Coronary artery (tissue), 2 donors: ENCODE measurements at regions not wholly inside any gene's neighbourhood (a gene's known extent, or its start where the extent isn't known, plus 50 kb on each side); places are given as distances from the start of the nearest gene placed in this dataset.
"Not testable (repeated sequence)": the region's sequence is repeated elsewhere in the genome, so short reads cannot be mapped to it uniquely, and the experiment has no call there.

Experiments used
- DNase-seq: peaks from one replicate; pipeline ENCODE4 v3.0.0-alpha.2; 2017; ENCODE audit warnings: low spot score
- H3K27ac ChIP-seq, 2 donors: fragments of 200-600 bp; sonication (generic); one replicate each; pipeline ENCODE4 v1.5.1; 2016 to 2019
- H3K4me3 ChIP-seq: fragments of 200-600 bp; sonication (generic); 2 replicates; pipeline ENCODE4 v1.5.1; 2016; ENCODE audit warnings: mild to moderate bottlenecking, moderate library complexity
- TF ChIP-seq, protein P1 (sequence below): fragments of 200-600 bp; sonication (generic); IDR thresholded peaks from one replicate; pipeline ENCODE4 v1.5.1; 2019; ENCODE audit warnings: antibody characterized with exemption

DNA sequence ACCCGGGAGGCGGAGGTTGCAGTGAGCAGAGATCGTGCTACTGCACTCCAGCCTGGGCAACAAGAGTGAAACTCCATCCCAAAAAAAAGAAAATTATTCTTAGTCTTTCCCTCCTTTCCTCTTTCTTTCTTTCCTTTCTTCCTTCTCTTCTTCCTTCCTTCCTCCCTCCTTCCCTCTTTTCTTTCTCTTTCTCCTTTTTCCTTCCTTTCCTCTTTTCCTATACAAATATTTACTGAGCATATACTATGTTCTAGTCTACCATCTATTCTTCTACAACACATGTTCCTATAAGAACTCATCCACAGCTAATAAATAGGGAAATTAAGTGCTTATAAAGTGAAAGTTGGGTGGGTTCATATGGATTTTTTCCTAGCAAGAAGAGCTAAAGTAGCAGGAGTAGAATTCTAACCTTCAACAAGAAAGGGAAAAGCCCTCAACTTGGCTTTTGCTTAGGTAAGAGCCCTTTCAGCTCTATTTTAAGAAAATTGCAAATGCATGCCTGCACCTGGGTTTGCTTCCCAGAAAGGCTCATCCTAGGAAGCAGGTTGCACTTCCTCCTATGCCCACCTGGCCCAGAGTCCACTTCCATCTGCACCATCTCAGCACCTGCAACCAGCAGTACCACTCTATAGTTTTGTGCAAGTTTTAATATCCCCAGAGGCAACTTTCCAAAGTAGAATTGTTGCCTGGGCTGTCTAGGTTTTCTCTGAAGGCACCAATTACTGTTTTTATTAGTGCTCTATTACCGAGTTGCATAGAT is 122.0 kb upstream of the CCND2 start:
- no peak for DNase-seq
- TF ChIP-seq, protein P1, sequence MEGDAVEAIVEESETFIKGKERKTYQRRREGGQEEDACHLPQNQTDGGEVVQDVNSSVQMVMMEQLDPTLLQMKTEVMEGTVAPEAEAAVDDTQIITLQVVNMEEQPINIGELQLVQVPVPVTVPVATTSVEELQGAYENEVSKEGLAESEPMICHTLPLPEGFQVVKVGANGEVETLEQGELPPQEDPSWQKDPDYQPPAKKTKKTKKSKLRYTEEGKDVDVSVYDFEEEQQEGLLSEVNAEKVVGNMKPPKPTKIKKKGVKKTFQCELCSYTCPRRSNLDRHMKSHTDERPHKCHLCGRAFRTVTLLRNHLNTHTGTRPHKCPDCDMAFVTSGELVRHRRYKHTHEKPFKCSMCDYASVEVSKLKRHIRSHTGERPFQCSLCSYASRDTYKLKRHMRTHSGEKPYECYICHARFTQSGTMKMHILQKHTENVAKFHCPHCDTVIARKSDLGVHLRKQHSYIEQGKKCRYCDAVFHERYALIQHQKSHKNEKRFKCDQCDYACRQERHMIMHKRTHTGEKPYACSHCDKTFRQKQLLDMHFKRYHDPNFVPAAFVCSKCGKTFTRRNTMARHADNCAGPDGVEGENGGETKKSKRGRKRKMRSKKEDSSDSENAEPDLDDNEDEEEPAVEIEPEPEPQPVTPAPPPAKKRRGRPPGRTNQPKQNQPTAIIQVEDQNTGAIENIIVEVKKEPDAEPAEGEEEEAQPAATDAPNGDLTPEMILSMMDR: no peak
- H3K4me3 ChIP-seq: no peak overlapping the region
- H3K27ac ChIP-seq: no peak overlapping the region

DNA sequence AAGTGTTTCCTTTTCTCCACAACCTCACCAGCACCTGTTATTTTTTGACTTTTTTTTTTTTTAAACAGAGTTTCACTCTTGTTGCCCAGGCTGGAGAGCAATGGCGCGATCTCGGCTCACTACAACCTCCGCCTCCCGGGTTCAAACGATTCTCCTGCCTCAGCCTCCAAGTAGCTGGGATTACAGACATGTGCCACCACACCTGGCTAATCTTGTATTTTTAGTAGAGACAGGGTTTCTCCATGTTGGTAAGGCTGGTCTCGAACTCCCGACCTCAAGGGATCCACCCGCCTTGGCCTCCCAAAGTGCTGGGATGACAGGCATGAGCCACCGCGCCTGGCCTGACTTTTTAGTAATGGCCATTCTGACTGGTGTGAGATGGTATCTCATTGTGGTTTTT is 123.2 kb upstream of the CCND2 start:
- not testable (repeated sequence) for H3K27ac ChIP-seq, H3K4me3 ChIP-seq, DNase-seq

DNA sequence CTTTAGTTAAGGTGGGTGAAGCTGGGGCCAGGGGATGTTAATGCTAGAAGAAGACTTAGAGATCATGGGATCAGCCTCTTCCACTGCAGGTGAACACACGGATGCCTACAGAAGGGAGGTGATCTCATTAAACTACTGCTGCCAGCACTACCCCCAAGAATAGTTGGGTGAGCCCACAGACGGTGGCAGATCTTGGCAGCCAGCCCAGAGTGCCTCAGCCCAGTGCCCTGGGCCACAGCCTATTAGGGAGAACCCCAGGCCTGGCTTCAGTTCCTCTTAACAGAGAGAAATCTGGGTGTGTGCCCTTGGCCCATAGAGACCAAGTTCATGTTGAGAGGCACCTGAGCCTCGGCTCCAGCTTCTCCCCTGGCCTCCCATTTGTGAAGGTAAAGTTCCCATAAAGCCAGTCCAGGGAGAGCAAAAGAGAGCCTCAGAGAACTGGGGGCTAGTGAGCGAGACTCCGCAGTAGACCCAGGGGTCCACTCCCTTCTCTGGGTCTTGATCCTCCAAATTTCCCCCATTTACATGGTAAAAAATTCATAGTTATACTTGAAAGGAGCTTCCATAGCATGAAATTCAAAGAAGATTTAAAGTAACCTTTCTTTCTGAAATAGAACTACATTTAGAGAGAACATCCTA is 125.0 kb upstream of the CCND2 start:
- no peak overlapping the region for H3K4me3 ChIP-seq
- TF ChIP-seq, protein P1: no peak
- no peak overlapping the region for H3K27ac ChIP-seq
- peak; percentile 58 for DNase-seq

DNA sequence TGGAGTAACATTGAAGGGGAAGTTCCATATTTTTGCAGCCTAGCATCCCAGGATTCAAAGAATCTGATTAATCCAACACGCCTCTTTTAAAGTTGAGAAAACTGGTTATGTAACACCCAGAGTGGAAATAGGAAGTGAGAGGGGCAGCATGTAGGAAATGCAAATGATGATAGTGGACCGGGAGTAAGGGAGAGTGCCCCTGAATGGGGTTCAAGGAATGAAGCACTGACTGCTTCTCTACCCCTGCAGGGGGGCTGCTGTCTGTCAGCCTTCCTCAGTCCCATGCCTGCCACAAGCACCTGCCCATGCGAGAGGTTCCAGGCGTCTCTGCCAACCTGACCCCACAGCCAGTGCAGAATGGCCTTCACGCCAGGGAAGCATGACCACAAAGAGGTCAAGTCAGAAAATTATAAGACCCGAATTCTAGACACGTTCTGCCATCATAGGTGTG is 126.5 kb upstream of the CCND2 start:
- H3K27ac ChIP-seq: no peak overlapping the region
- TF ChIP-seq, protein P1: no peak
- DNase-seq: peak; percentile 40
- H3K4me3 ChIP-seq: no peak overlapping the region

DNA sequence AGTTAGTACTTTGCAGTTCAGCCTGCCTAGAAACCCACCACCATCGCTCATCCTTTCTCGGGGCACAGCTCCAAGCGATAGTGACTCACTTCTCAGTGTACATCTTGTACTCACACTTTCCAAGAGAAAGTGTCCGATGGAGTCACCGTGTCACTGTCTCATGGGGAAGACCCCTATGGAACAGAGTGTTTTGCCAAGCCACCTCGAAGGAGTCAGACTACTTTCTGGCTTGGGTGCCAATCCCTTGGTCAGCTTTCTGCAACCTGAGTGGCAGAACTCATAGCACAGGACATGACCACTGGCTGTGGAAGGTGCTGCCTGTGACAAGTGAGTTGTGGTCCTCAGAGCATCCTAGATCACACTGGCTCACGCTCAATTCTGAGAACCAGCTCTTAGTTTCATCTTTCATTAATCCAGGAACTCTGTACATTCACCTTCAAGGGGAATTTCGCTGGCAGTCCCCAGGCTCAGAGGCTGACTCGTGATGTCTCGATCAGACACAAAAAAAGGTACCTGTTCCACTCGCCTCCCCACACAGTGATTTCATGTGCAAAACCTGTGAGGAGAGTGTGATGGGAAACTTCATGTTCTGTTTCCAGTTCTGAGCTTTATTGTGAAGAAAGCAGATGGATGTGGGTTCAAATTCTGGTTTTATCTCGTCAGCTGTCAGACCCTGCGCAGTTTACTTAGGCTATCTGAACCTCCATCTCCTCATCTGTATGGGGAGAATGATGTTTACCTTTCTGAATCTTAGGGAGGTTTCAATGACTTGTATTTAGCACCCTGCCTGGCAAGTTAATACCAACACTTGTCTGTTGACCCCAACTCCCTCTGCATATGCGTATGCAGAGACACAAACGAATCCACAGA is 127.3 kb upstream of the CCND2 start:
- Histone ChIP-seq H3K4me3 (no peak overlapping the region), H3K27ac (no peak overlapping the region)
- TF ChIP-seq, protein P1: no peak
- DNase-seq: peak; percentile 49

DNA sequence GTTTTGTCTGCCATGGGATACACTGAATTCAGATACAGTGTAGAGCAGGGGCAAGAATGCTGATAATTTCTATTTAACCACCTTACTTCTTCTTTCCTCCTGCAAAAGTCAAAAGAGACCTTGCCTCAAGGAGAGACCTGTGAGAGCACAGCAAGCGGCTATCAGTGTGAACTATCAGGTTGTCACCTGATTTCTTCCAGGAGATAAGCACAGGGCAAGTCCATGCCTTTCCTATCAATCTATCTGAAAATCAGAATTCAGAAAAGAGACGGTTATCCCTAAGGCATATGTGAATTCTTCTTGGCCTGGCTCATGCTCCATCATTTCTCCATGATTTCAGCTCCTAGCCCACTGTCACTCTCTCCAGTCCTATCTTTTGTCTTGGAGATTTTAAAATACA is 128.9 kb upstream of the CCND2 start:
- no peak overlapping the region for H3K27ac ChIP-seq
- no peak for DNase-seq
- no peak overlapping the region for H3K4me3 ChIP-seq
- TF ChIP-seq, protein P1: no peak

DNA sequence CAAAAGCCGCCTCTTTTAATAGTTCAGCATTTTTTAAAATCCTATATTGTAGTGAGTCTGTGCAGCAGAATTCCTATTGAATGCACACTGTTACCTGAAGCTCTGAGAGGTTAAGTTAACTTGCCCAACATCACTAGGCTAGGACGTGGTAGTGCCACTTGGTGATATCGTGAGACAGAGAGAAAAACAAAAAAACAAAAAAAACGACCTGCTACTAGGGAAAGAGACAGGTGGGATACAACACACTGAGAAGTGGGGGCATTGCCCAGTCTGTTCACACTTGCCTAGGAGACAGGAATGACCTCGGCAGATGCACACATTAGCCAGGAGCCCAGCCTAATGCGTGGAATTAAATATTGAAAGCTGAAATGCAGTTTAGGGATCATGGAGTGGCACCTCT is 129.7 kb upstream of the CCND2 start:
- TF ChIP-seq, protein P1: no peak
- Histone ChIP-seq H3K4me3 (no peak overlapping the region), H3K27ac (no peak overlapping the region)
- DNase-seq: no peak
